H9 (cell line): ENCODE measurements at regions not wholly inside any gene's neighbourhood (a gene's known extent, or its start where the extent isn't known, plus 50 kb on each side); places are given as distances from the start of the nearest gene placed in this dataset.
A peak's percentile ranks its signal among the peaks of the same experiment; 100 is the strongest.

ENCODE experiments used
- DNase-seq: peaks from one replicate; pipeline ENCODE4 v3.0.0-alpha.2; 2017
- H2AFZ ChIP-seq: one replicate; pipeline ENCODE4 v1.6.1; 2013; ENCODE audit warnings: mild to moderate bottlenecking, low read length, control low read depth, moderate library complexity
- H2AK5ac ChIP-seq: 2 replicates; pipeline ENCODE4 v1.6.1; 2013; ENCODE audit warnings: low read length, control low read depth, mixed read lengths; ENCODE audit not compliant: insufficient read length
- H2BK120ac ChIP-seq: one replicate; pipeline ENCODE4 v1.6.1; 2013; ENCODE audit warnings: low read depth, mild to moderate bottlenecking, low read length, control low read depth, inconsistent platforms; ENCODE audit not compliant: poor library complexity, severe bottlenecking
- H2BK12ac ChIP-seq: 2 replicates; pipeline ENCODE4 v1.6.1; 2013; ENCODE audit warnings: low read length, control low read depth, mixed read lengths, low read depth; ENCODE audit not compliant: insufficient read length
- H2BK15ac ChIP-seq: 2 replicates; pipeline ENCODE4 v1.6.1; 2013; ENCODE audit warnings: low read depth, low read length, control low read depth
- H2BK20ac ChIP-seq: one replicate; pipeline ENCODE4 v1.6.1; 2013; ENCODE audit warnings: low read depth, mild to moderate bottlenecking, low read length, control low read depth, inconsistent platforms; ENCODE audit not compliant: poor library complexity, severe bottlenecking
- H2BK5ac ChIP-seq: 2 replicates; pipeline ENCODE4 v1.6.1; 2013; ENCODE audit warnings: low read length, control low read depth, mixed read lengths; ENCODE audit not compliant: insufficient read length
- H3K14ac ChIP-seq: 2 replicates; pipeline ENCODE4 v1.6.1; 2013; ENCODE audit warnings: low read length, control low read depth; ENCODE audit not compliant: insufficient read depth
- H3K18ac ChIP-seq: 2 replicates; pipeline ENCODE4 v1.6.1; 2013; ENCODE audit warnings: low read depth, mild to moderate bottlenecking, mixed read lengths, low read length, control low read depth; ENCODE audit not compliant: insufficient read length
- H3K23ac ChIP-seq: 2 replicates; pipeline ENCODE4 v1.6.1; 2013; ENCODE audit warnings: low read length, control low read depth, mixed read lengths, low read depth; ENCODE audit not compliant: insufficient read length
- H3K23me2 ChIP-seq: 2 replicates; pipeline ENCODE4 v1.6.1; 2013; ENCODE audit warnings: low read depth, mild to moderate bottlenecking, mixed read lengths, low read length, control low read depth; ENCODE audit not compliant: insufficient read length, poor library complexity, severe bottlenecking
- H3K27ac ChIP-seq: 2 replicates; pipeline ENCODE4 v1.5.1; 2013; ENCODE audit warnings: low read length, control low read depth, mixed read lengths, low read depth; ENCODE audit not compliant: insufficient read length
- H3K27me3 ChIP-seq: 2 replicates; pipeline ENCODE4 v1.6.1; 2013; ENCODE audit warnings: low read length, control low read depth, inconsistent platforms; ENCODE audit not compliant: insufficient read depth
- H3K4ac ChIP-seq: 2 replicates; pipeline ENCODE4 v1.6.1; 2013; ENCODE audit warnings: low read depth, mild to moderate bottlenecking, control low read depth, inconsistent platforms, low read length, moderate library complexity
- H3K4me1 ChIP-seq: 2 replicates; pipeline ENCODE4 v1.6.1; 2013; ENCODE audit warnings: low read length, control low read depth, inconsistent platforms; ENCODE audit not compliant: insufficient read depth
- H3K4me2 ChIP-seq: 2 replicates; pipeline ENCODE4 v1.6.1; 2013; ENCODE audit warnings: low read length, control low read depth, mixed read lengths; ENCODE audit not compliant: insufficient read length, insufficient read depth
- H3K56ac ChIP-seq: 2 replicates; pipeline ENCODE4 v1.6.1; 2013; ENCODE audit warnings: low read depth, mild to moderate bottlenecking, mixed read lengths, low read length, control low read depth; ENCODE audit not compliant: insufficient read length
- H3K79me1 ChIP-seq: 2 replicates; pipeline ENCODE4 v1.6.1; 2013; ENCODE audit warnings: low read depth, mild to moderate bottlenecking, moderate library complexity, low read length, control low read depth, inconsistent platforms; ENCODE audit not compliant: insufficient read depth, poor library complexity, severe bottlenecking
- H3K79me2 ChIP-seq: 2 replicates; pipeline ENCODE4 v1.6.1; 2013; ENCODE audit warnings: low read length, control low read depth, inconsistent platforms; ENCODE audit not compliant: insufficient read depth
- H3K9ac ChIP-seq: 2 replicates; pipeline ENCODE4 v1.6.1; 2013; ENCODE audit warnings: low read length, control low read depth, mixed read lengths; ENCODE audit not compliant: insufficient read length; ENCODE audit errors: extremely low read depth
- H3K9me3 ChIP-seq: one replicate; pipeline ENCODE4 v1.6.1; 2013; ENCODE audit warnings: low read depth, low read length, inconsistent platforms; ENCODE audit not compliant: control insufficient read depth
- H3T11ph ChIP-seq: one replicate; pipeline ENCODE4 v1.6.1; 2013; ENCODE audit warnings: mild to moderate bottlenecking, low read length, control low read depth, inconsistent platforms
- H4K20me1 ChIP-seq: one replicate; pipeline ENCODE4 v1.6.1; 2013; ENCODE audit not compliant: control insufficient read depth, insufficient read length, insufficient read depth
- H4K5ac ChIP-seq: 2 replicates; pipeline ENCODE4 v1.6.1; 2013; ENCODE audit warnings: low read depth, mild to moderate bottlenecking, mixed read lengths, low read length, control low read depth; ENCODE audit not compliant: insufficient read length
- H4K8ac ChIP-seq: replicated peaks from 2 replicates; pipeline ENCODE4 v1.6.1; 2013; ENCODE audit warnings: low read length, control low read depth, mixed read lengths, low read depth; ENCODE audit not compliant: insufficient read length
- H4K91ac ChIP-seq: 2 replicates; pipeline ENCODE4 v1.6.1; 2013; ENCODE audit warnings: low read depth, mild to moderate bottlenecking, moderate library complexity, mixed read lengths, low read length, control low read depth; ENCODE audit not compliant: insufficient read length
- H3K27ac Mint-ChIP-seq, 3 experiments: 2 replicates in 2 of 3; 3 replicates in 1 of 3; pipeline ENCODE4 v1.8.0; 2020 to 2021; ENCODE audit warnings: mixed read lengths in 3 of 3, mild to moderate bottlenecking in 1 of 3, moderate library complexity in 1 of 3
- H3K27me3 Mint-ChIP-seq: 2 replicates; pipeline ENCODE4 v1.8.0; 2021; ENCODE audit warnings: low read depth, mild to moderate bottlenecking, moderate library complexity, mixed read lengths
- H3K36me3 Mint-ChIP-seq, 3 experiments: 2 replicates in 2 of 3; 3 replicates in 1 of 3; pipeline ENCODE4 v1.8.0; 2020 to 2021; ENCODE audit warnings: low read depth in 3 of 3, mixed read lengths in 3 of 3; ENCODE audit not compliant: insufficient read depth in 1 of 3
- H3K4me1 Mint-ChIP-seq, 2 experiments: 2 replicates each; pipeline ENCODE4 v1.8.0; 2020; ENCODE audit warnings: mixed read lengths in 2 of 2
- H3K4me3 Mint-ChIP-seq, 2 experiments: 2 replicates in 1 of 2; 3 replicates in 1 of 2; pipeline ENCODE4 v1.8.0; 2020 to 2021; ENCODE audit warnings: mild to moderate bottlenecking in 2 of 2, mixed read lengths in 2 of 2, moderate library complexity in 1 of 2
- H3K9me3 Mint-ChIP-seq, 2 experiments: 2 replicates in 1 of 2; 3 replicates in 1 of 2; pipeline ENCODE4 v1.8.0; 2020; ENCODE audit warnings: mild to moderate bottlenecking in 2 of 2, mixed read lengths in 2 of 2, moderate library complexity in 1 of 2
- CTCF ChIP-seq: fragments of 200-600 bp; sonication (generic); conservative IDR thresholded peaks from 3 replicates; pipeline ENCODE4 v1.8.0; 2021; ENCODE audit warnings: antibody characterized with exemption, mild to moderate bottlenecking
- WGBS: extraction: QIAGEN DNeasy Blood & Tissue Kit; methylation state at CpG from one replicate; pipeline ENCODE4 v1.1.7; 2013; ENCODE audit warnings: missing lambda C conversion rate, low lambda C conversion rate, mixed read lengths; ENCODE audit not compliant: insufficient read length; ENCODE audit errors: extremely low coverage; 5-methylcytosine and 5-hydroxymethylcytosine counted together

GRCh38 chr2:39487398-39488250 lies 50.5 kb upstream of the MAP4K3 start:
- Mint-ChIP-seq H3K36me3 (peaks cover 0 to 4% (median 2%) of the 10 kb centered on the region in 3 experiments; a peak in 5 of 7 replicates), H3K4me3 (no peak overlapping the region), H3K27me3 (no peaks in the 10 kb centered on the region), H3K9me3 (no peaks in the 10 kb centered on the region), H3K4me1 (peaks cover 43 to 49% of the 10 kb centered on the region in 2 experiments), H3K27ac (peak overlapping the region; percentile 49 to 79 (median 66))
- Histone ChIP-seq H3K23me2 (no peaks in the 10 kb centered on the region), H3K18ac (no peak overlapping the region), H4K20me1 (no peaks in the 10 kb centered on the region), H2BK5ac (no peak overlapping the region), H2BK20ac (no peak overlapping the region), H3K4me2 (no peak overlapping the region), H3K56ac (no peak overlapping the region), H2BK120ac (no peak overlapping the region), H2BK12ac (no peak overlapping the region), H3K23ac (no peak overlapping the region), H2AFZ (no peak overlapping the region), H3K79me1 (no peaks in the 10 kb centered on the region), H3T11ph (no peak overlapping the region), H3K4me1 (peaks cover 7% of the 10 kb centered on the region), H2AK5ac (no peak overlapping the region), H2BK15ac (no peak overlapping the region), H3K9ac (no peak overlapping the region), H3K27ac (no peak overlapping the region), H3K4ac (no peak overlapping the region), H3K14ac (no peak overlapping the region), H3K79me2 (no peaks in the 10 kb centered on the region; the same call in 1 of the 2 replicates), H4K8ac (no peak overlapping the region), H3K9me3 (no peaks in the 10 kb centered on the region), H3K27me3 (no peaks in the 10 kb centered on the region), H4K5ac (no peak overlapping the region), H4K91ac (no peak overlapping the region)
- no peak for DNase-seq
- no CpG with 5 or more reads among the region's 4 CpGs for WGBS
- TF ChIP-seq CTCF, result no peak
